AML-193 (cell line): ENCODE measurements at regions not wholly inside any gene's neighbourhood (a gene's known extent, or its start where the extent isn't known, plus 50 kb on each side); places are given as distances from the start of the nearest gene placed in this dataset.
"Not testable (repeated sequence)": the region's sequence is repeated elsewhere in the genome, so short reads cannot be mapped to it uniquely, and the experiment has no call there.

Source experiments
- DNase-seq, 2 experiments: peaks; one replicate each; lab custom pipeline; 2025; lab: John Stamatoyannopoulos, UW

DNA sequence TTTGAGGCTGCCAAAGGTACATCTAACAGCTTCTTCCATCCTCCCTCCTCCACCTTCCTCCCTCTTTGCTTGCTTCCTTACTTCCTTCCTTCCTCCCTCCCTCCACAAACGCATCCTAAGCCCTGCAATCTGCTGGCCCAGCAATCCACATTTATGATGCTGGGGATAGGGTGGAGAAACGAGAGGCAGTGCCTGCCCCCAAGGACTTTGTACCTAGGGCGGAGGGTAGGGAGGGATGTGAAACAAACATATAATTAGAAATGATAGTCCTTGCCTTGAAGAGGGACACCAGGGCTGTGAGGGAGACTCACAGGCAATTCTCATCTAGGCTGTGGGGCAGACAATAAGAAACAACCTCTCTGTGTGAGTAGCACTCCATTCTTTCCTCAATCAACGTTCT, 188.3 kb downstream of the ANKRD30B start:
- DNase-seq = no peak

- DNase-seq = no peak
These were observed 189.3 kb downstream of the ANKRD30B start for GRCh38 chr18:14937271-14937670.

- no peak for DNase-seq
These were observed 191.2 kb downstream of the ANKRD30B start for GRCh38 chr18:14939141-14939540.

GRCh38 chr18:14940106-14940505, 192.1 kb downstream of the ANKRD30B start:
- not testable (repeated sequence) for DNase-seq

GRCh38 chr18:14940735-14941134, 192.8 kb downstream of the ANKRD30B start:
- DNase-seq = no peak

DNA sequence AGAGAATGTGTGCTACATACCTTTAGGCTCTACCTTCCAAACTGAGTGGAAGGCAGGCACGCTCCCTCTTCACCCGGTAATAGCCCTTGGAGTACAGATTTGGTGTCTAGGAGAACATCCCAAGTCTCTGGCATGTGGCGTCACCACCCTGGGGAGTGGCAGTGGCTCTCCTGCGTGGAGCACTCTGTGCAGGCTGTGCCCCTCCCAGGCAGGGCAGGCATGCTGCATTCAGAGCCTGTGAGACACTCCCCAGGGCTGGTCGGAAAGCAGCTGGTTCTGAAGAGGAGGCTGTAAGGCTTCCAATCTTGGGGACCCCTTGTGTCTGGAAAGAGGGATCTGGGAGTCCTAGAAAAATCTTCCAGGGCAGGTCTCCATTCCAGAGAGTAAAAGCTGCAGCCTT, 193.3 kb downstream of the ANKRD30B start:
- DNase-seq = no peak

DNA sequence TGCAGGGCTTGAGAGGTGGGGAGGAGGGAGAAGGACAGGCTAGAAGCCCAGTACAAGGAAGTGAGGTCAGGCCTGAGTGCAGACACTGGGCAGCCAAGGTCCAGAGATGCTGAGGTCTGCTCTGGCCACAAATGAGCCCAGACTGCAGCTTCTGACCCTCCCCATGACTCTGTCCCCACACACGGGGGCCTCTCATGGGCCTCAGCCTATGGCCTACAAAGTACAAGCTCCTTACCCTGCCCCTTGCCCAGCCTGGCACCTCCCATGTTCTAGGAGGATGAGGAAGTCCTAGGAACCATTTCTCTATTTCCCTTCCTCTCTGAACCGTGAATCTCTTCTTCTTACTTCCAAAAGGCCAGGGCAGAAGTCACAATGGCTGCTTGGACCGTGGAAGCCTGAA, 193.8 kb downstream of the ANKRD30B start:
- no peak for DNase-seq

DNA sequence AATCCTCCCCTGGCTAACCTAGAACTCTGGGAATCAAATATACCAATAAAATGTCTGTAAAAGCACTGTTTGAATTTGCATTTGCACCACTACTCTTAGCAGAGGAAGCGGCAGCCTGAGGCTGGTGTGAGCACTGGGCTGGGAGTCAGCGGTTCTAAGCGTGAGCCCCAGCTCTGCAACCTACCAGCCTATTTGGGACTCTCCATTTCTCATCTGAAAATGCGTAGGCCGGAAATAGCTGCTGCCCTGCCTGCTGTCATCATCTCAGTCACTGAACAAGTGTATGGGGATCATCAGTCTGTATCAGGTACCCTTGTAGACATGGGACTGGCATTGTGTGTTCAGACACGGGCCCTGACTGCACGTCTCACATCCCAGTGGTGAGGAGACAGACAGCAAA, 194.3 kb downstream of the ANKRD30B start:
- no peak for DNase-seq

DNA sequence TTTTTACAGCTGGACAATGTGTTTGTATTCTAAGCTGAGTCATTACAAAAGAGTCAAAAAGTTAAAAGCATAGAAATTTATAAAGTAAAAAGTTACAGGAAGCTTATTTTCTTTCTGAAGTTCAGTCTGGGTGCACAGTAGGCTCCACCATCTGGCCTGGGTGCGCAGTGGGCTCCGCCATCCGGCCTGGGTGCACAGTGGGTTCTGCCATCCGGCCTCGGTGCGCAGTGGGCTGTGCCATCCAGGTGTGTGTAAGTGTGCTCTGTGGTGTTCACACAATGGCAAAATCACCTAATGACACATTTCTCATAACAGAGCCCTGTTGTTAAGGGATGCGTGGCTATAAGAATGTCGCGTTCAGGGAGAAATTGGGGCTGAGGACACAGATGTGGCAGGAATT, 195.5 kb downstream of the ANKRD30B start:
- DNase-seq = no peak

GRCh38 chr18:14943967-14944636, 196.1 kb downstream of the ANKRD30B start:
- no peak for DNase-seq

DNA sequence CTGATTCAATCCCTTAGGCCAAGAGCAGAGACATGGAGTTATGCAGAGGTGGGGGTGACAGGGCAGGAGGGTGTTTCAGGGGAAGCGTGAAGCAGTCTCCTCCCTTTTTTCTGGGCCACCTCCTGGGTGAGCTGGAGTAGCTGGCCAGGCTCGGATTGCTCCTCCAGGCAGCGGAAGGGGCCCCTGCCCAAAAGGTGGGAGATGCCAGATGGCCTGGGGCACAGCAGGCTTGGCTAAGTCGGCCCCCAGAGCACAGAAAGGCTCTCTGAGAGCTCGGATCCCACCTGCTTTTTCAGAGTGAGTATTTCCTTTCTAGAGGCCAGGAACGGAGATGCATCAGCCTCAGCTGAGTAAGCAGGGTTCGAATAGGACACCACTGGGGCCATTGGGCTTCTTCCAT, 196.9 kb downstream of the ANKRD30B start:
- no peak for DNase-seq

GRCh38 chr18:14945286-14945685, 197.3 kb downstream of the ANKRD30B start:
- no peak for DNase-seq

- no peak for DNase-seq
These were observed 198.0 kb downstream of the ANKRD30B start for GRCh38 chr18:14945984-14946383.

DNA sequence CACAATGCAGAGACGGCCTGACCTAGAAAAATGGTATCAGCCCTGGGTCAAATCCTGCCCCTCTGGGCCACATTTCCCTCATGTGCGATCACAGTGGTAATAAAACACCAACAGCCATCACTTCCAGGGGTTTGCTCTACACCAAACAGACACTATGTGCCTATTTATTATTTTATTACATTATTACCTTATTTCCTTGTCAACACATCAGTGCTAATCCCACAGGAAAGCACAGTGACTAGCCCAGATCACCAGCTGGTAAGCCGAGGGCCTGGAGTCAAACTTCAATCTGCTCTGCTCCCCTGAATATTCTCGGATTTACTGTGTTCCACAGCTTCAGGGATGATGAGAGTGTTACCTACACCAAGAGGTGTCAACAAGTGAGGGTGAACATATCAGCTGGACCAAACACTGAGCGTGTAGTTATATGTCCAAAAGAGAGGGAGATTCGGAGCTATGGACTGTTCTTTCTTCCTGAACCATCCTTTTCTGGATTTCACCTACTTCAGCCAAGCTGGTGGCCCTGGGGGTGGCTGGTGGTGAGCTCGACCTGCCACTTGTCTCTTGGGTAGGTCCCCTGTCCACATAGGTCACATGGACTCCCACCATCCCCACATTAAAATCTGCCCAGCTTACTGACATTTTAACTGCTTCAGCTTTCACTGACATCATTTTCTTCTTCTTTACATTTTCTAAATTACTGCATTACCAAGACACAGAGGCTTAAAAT, 198.9 kb downstream of the ANKRD30B start:
- DNase-seq = not testable (repeated sequence)

- DNase-seq = no peak
These were observed 199.7 kb downstream of the ANKRD30B start for GRCh38 chr18:14947482-14948162.

GRCh38 chr18:14948163-14948540, 200.2 kb downstream of the ANKRD30B start:
- no peak for DNase-seq

DNA sequence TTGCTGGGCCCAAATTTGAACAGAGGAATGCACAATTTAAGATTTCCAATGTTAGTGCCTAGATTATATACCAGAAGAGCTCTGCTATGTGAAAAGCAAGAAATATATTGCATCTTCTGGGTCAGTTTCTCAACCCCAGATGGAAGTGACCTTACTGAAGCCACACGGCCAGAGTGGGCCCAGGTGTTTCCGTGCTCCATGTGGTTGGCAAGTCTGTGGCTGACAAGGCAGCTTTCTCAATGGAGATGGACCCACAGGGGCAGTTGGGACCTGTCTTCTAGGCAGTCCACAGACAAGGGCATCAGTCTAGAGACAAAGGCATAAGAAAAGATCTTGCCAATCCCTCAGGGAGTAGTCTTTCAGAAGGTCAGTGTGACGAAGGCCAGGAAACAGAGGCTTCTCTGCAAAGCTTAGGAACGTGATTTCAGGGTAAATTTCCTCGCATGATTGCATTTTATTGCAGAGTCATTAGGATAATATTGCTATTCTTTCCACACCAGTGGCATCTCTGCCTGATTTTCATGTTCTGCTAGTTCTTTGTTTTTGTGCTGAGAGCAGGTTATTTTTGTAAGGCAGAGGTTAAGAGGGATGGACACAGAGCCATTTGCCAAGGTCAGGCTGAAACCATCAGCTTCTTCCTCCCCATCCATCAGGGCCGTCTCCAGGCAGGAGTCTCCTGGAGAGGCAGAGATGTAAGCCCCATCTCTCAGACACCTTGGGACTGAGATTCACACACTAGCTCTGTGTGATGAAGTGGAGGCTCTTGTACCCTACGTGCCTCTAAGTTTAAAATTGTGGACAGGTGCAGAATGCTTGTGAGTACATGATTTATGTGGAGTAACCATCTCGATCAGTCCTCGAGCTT, 202.1 kb downstream of the ANKRD30B start:
- no peak for DNase-seq

DNA sequence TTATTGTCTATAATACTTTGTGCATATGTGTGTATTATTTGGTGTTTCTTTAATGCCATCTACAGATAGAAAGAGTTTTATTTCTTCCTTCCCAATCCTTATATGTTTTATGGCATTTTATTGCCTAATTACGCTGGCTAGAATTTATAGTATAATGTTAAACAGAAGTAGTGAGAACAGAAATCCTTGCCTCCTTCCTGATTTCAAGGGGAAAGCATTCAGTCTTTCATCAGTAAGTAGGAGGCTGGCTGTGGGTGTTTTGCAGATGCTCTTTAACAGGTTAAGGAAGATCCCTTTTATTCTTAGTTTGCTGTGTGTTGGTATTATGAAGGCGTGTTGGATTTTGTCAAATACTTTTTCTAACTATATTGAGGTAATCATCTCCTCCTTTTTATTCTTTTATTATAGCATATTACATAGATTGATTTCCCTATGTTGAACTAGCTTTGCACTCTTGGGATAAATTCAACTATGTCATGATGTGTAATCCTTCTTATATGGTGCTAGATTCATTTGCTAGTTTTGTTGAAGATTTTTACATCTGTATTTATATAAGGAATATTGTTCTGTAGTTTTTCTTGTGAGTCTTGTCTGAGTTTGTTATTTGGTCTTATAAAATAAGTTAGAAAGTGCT, 204.6 kb downstream of the ANKRD30B start:
- DNase-seq = not testable (repeated sequence)

GRCh38 chr18:14958701-14959100, 210.7 kb downstream of the ANKRD30B start:
- no peak for DNase-seq

DNA sequence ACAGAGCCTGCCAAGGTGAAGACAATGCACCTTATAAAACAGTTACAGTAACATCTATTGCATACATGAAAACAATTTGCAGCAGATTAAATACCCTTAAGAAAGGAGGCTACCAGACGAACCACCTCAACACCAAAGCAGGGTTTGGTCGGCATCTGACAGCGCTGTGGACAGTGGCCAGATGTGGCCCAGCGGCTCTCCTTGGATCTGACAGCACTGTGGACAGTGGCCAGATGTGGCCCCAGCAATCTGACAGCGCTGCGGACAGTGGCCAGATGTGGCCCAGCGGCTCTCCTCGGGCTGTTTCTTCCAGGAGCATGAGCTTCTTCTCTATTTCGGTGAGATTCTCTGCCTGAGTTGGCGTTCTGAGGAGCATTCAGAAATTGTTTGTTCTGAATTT, 211.6 kb downstream of the ANKRD30B start:
- no peak for DNase-seq

GRCh38 chr18:14961991-14962390, 214.0 kb downstream of the ANKRD30B start:
- DNase-seq = no peak

DNA sequence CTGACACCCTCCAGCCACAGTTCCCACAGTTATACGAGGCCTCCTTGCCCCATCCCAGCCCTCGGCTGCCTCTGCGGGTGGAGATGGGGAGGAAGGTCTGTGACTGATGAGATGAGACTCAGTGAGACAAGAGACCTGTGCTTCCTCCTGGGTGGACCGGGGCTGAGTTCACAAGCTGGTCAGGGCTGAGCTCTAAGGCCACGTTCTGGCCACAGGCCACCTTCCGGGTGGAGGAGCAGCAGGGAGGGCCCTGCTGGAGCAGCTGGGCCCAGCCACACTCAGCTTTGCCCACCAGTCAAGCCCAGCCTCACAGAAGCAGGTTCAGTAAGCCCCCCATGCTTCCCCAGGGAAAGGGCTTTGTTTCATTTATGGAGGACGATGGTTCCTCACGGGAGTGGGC, 214.7 kb downstream of the ANKRD30B start:
- no peak for DNase-seq
